NT2/D1 (cell line): ENCODE measurements at regions not wholly inside any gene's neighbourhood (a gene's known extent, or its start where the extent isn't known, plus 50 kb on each side); places are given as distances from the start of the nearest gene placed in this dataset.

Source experiments
- DNase-seq: peaks from one replicate; pipeline ENCODE4 v3.0.0-alpha.2; 2011; ENCODE audit warnings: low read depth, low spot score
- H3K27me3 ChIP-seq: 2 replicates; pipeline ENCODE4 v1.6.0; 2011; ENCODE audit warnings: mild to moderate bottlenecking; ENCODE audit not compliant: insufficient read length, insufficient read depth
- H3K36me3 ChIP-seq: 2 replicates; pipeline ENCODE4 v1.6.1; 2011; ENCODE audit warnings: mild to moderate bottlenecking, low read length, mixed read lengths; ENCODE audit not compliant: insufficient read depth, insufficient read length
- H3K4me1 ChIP-seq: 2 replicates; pipeline ENCODE4 v1.5.1; 2011; ENCODE audit not compliant: insufficient read depth, insufficient read length
- H3K4me3 ChIP-seq: 2 replicates; pipeline ENCODE4 v1.5.1; 2011; ENCODE audit warnings: low read depth; ENCODE audit not compliant: insufficient read length
- H3K9ac ChIP-seq: 2 replicates; pipeline ENCODE4 v1.6.0; 2011; ENCODE audit warnings: low read depth; ENCODE audit not compliant: insufficient read length
- H3K9me3 ChIP-seq: 2 replicates; pipeline ENCODE4 v1.5.1; 2011; ENCODE audit warnings: mild to moderate bottlenecking, low read length; ENCODE audit not compliant: insufficient read depth
- SUZ12 ChIP-seq: IDR thresholded peaks from 2 replicates; pipeline ENCODE4 v1.6.1; 2011; ENCODE audit not compliant: insufficient read length, insufficient read depth; ENCODE audit errors: extremely low read depth
- YY1 ChIP-seq: IDR thresholded peaks from 2 replicates; pipeline ENCODE4 v1.6.1; 2011; ENCODE audit not compliant: insufficient read length, insufficient read depth
- ZNF274 ChIP-seq: IDR thresholded peaks from 2 replicates; pipeline ENCODE4 v1.6.1; 2011; ENCODE audit warnings: mild to moderate bottlenecking, low read depth, low read length

GRCh38 chr14:37650356-37651037 is 55.1 kb downstream of the TTC6 start:
- Histone ChIP-seq H3K27me3 (no peaks in the 10 kb centered on the region), H3K4me3 (no peak overlapping the region), H3K9ac (no peak overlapping the region), H3K9me3 (no peaks in the 10 kb centered on the region), H3K36me3 (no peaks in the 10 kb centered on the region), H3K4me1 (no peaks in the 10 kb centered on the region)
- TF ChIP-seq ZNF274, result no peak
- no peak for TF ChIP-seq SUZ12
- no peak for TF ChIP-seq YY1
- DNase-seq, result no peak

GRCh38 chr14:37652042-37652441 is 56.6 kb downstream of the TTC6 start:
- H3K9ac ChIP-seq, result no peak overlapping the region
- no peak for DNase-seq
- H3K36me3 ChIP-seq, result no peaks in the 10 kb centered on the region
- TF ChIP-seq ZNF274 (no peak), YY1 (no peak), SUZ12 (no peak)
- H3K4me1 ChIP-seq, result no peaks in the 10 kb centered on the region
- no peaks in the 10 kb centered on the region for H3K27me3 ChIP-seq
- H3K9me3 ChIP-seq, result no peaks in the 10 kb centered on the region
- no peak overlapping the region for H3K4me3 ChIP-seq

GRCh38 chr14:37655418-37655817 is 60.0 kb downstream of the TTC6 start:
- Histone ChIP-seq H3K4me1 (no peaks in the 10 kb centered on the region), H3K9ac (no peak overlapping the region), H3K27me3 (no peaks in the 10 kb centered on the region), H3K4me3 (no peak overlapping the region), H3K36me3 (no peaks in the 10 kb centered on the region), H3K9me3 (no peaks in the 10 kb centered on the region)
- DNase-seq, result no peak
- no peak for TF ChIP-seq YY1

DNA sequence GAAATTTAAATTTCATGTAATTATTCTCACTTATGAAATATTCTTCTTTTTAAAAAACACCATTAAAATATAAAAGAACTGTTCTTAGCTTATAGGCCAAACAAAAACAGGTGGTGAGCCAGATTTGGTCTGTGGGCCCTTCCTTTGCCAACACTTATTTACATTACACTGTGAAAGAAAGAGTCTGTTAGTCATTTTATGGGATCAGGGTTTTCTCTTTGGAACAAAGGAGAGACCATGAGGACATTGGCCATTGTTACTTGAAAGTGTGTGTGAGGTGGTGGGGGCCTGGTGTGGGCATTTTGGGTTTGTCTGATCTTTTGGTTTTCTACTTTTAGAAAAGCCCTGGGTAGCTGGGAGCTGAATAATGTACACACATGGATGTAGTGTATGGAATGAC is 62.7 kb downstream of the TTC6 start:
- Histone ChIP-seq H3K36me3 (no peaks in the 10 kb centered on the region), H3K27me3 (no peaks in the 10 kb centered on the region), H3K4me1 (no peaks in the 10 kb centered on the region), H3K9ac (no peak overlapping the region), H3K9me3 (no peaks in the 10 kb centered on the region), H3K4me3 (no peak overlapping the region)
- TF ChIP-seq ZNF274 (no peak), YY1 (no peak), SUZ12 (no peak)
- no peak for DNase-seq

DNA sequence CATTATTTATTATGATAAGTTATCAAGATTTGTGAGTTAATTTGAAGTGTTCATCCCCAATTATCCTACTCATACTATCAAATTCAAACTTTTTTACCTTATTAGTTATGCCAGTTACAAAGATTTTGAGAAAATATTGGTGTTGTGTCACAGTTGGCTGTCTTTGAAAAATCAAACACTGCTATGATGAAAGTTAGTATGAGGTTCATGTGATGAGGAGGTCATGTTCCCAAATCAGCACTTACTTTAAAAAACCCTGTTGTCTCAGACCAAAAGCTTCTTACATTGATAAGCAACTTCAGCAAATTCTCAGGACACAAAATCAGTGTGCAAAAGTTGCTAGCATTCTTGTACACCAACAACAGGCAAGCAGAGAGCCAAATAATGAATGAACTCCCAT is 68.1 kb downstream of the TTC6 start:
- no peak for TF ChIP-seq SUZ12
- TF ChIP-seq ZNF274, result no peak
- no peak for TF ChIP-seq YY1
- Histone ChIP-seq H3K4me3 (no peak overlapping the region), H3K9me3 (no peaks in the 10 kb centered on the region), H3K4me1 (no peaks in the 10 kb centered on the region), H3K9ac (no peak overlapping the region), H3K27me3 (no peaks in the 10 kb centered on the region), H3K36me3 (no peaks in the 10 kb centered on the region)
- DNase-seq, result no peak

DNA sequence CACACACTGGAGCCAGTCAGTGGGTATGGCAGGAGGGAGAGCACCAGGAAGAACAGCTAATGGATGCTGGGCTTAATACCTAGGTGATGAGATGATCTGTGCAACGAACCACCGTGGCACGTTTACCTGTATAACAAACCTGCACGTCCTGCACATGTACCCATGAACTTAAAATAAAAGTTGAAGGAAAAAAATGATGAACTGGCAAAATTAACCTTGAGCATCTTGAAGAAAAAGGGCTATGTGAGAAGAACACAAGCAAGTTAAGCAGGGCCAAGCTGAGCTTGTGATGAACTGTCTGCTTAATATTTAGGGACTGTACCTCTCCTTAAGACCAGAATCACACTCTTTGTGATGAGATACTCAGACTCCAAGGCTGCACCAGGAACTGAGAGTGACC is 70.0 kb downstream of the TTC6 start:
- H3K9ac ChIP-seq, result no peak overlapping the region
- no peak overlapping the region for H3K4me3 ChIP-seq
- TF ChIP-seq YY1 (no peak), SUZ12 (no peak), ZNF274 (no peak)
- no peaks in the 10 kb centered on the region for H3K27me3 ChIP-seq
- H3K36me3 ChIP-seq, result no peaks in the 10 kb centered on the region
- no peaks in the 10 kb centered on the region for H3K4me1 ChIP-seq
- DNase-seq, result no peak
- H3K9me3 ChIP-seq, result no peaks in the 10 kb centered on the region

DNA sequence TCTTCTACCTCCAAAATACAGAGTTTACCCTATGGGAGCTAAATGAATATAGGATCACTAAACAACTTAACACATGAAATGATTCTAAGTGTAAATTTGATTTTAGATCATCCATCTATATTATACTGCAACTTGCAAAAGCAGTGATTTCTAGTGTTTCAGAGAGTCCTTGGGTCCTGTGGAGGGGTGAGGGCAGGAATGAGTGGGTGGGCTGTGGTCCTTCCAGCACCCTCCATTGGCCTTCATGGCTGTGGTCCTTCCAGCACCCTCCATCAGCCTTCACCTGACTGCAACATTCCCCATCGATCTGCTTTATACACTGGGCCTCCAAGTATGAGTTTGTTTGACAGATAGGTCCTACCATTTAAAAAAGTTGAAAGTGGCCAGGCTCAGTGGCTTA is 70.5 kb downstream of the TTC6 start:
- H3K27me3 ChIP-seq, result no peaks in the 10 kb centered on the region
- no peaks in the 10 kb centered on the region for H3K36me3 ChIP-seq
- no peak for TF ChIP-seq ZNF274
- TF ChIP-seq YY1, result no peak
- TF ChIP-seq SUZ12, result no peak
- no peak overlapping the region for H3K4me3 ChIP-seq
- no peaks in the 10 kb centered on the region for H3K4me1 ChIP-seq
- H3K9me3 ChIP-seq, result no peaks in the 10 kb centered on the region
- H3K9ac ChIP-seq, result no peak overlapping the region
- no peak for DNase-seq

DNA sequence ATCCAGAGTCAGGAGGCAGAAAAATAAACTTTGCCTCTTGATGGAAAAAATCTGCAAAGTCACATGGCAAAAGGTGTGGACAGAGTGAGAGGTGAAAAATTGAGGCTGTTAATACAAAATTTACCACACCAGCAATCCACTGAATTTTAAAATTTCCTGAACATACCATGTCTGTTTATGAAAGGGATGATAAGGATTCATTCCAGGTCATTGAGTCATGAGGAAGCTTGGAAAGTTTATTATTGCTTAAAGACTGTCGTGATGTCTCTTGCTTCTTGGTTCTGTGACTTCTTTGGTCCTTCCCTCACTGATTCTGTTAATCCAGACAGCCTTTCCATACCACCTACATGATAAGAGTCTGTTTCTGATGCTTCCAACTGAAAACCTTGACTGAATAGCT is 73.2 kb downstream of the TTC6 start:
- no peaks in the 10 kb centered on the region for H3K36me3 ChIP-seq
- H3K9me3 ChIP-seq, result no peaks in the 10 kb centered on the region
- H3K27me3 ChIP-seq, result no peaks in the 10 kb centered on the region
- no peak overlapping the region for H3K9ac ChIP-seq
- no peak for DNase-seq
- H3K4me1 ChIP-seq, result no peaks in the 10 kb centered on the region
- TF ChIP-seq SUZ12, result no peak
- TF ChIP-seq ZNF274, result no peak
- no peak for TF ChIP-seq YY1
- no peak overlapping the region for H3K4me3 ChIP-seq
